OCI-LY7 (cell line): ENCODE measurements at regions not wholly inside any gene's neighbourhood (a gene's known extent, or its start where the extent isn't known, plus 50 kb on each side); places are given as distances from the start of the nearest gene placed in this dataset.

Experiments used
- EZH2phosphoT487 ChIP-seq: fragments of 200-600 bp; sonication (generic); IDR thresholded peaks from 2 replicates; pipeline ENCODE4 v1.6.1; 2018; ENCODE audit warnings: low read depth, borderline replicate concordance, mild to moderate bottlenecking, mixed run types, antibody characterized with exemption, low read length, moderate library complexity, mixed read lengths
- TF ChIP-seq, protein P1 (sequence below): fragments of 200-600 bp; sonication (generic); conservative IDR thresholded peaks from 2 replicates; pipeline ENCODE4 v1.5.1; 2014; ENCODE audit warnings: mild to moderate bottlenecking, antibody characterized with exemption, low read length, moderate library complexity, mixed read lengths

DNA sequence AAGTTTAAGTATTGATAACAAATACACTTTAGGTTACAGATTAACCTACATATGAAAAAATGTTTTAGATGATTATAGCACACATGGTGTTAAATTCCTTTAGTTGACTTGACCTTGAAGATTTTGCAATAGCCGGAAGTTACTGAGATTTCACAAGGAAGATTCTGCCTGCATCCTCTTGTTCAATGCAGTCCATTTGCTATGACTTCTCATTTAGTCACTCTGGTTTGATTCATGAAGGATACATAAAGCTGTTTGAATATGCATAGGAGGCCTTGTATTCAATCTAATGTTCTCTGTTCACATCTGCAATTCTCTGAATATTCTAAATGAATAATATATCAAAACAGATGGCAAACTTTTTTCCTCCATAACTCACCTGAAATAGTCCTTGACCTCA, 870.2 kb upstream of the GOT2 start:
- TF ChIP-seq EZH2phosphoT487, result no peak
- TF ChIP-seq, protein P1, sequence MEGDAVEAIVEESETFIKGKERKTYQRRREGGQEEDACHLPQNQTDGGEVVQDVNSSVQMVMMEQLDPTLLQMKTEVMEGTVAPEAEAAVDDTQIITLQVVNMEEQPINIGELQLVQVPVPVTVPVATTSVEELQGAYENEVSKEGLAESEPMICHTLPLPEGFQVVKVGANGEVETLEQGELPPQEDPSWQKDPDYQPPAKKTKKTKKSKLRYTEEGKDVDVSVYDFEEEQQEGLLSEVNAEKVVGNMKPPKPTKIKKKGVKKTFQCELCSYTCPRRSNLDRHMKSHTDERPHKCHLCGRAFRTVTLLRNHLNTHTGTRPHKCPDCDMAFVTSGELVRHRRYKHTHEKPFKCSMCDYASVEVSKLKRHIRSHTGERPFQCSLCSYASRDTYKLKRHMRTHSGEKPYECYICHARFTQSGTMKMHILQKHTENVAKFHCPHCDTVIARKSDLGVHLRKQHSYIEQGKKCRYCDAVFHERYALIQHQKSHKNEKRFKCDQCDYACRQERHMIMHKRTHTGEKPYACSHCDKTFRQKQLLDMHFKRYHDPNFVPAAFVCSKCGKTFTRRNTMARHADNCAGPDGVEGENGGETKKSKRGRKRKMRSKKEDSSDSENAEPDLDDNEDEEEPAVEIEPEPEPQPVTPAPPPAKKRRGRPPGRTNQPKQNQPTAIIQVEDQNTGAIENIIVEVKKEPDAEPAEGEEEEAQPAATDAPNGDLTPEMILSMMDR, result no peak
